Mucosa of descending colon (tissue), 3 donors: ENCODE measurements at regions not wholly inside any gene's neighbourhood (a gene's known extent, or its start where the extent isn't known, plus 50 kb on each side); places are given as distances from the start of the nearest gene placed in this dataset.
A peak's percentile ranks its signal among the peaks of the same experiment; 100 is the strongest.

Experiments used
- ATAC-seq: fragments of 200-7000 bp; cut with Tn5 transposase; one replicate; pipeline ENCODE4 v1.9.1; 2020; ENCODE audit warnings: mild to moderate bottlenecking, moderate library complexity
- DNase-seq, 3 donors: peaks; one replicate each; pipeline ENCODE4 v3.0.0-alpha.2; 2020
- H3K36me3 ChIP-seq: fragments of 200-600 bp; one replicate; pipeline ENCODE4 v1.8.0; 2021; ENCODE audit warnings: low read depth, mild to moderate bottlenecking
- H3K4me1 ChIP-seq: fragments of 200-600 bp; one replicate; pipeline ENCODE4 v1.8.0; 2021; ENCODE audit warnings: low read depth, mild to moderate bottlenecking
- H3K4me3 ChIP-seq: fragments of 200-600 bp; one replicate; pipeline ENCODE4 v1.8.0; 2021; ENCODE audit warnings: mild to moderate bottlenecking
- H3K9me3 ChIP-seq: fragments of 200-600 bp; one replicate; pipeline ENCODE4 v1.8.0; 2021; ENCODE audit warnings: mild to moderate bottlenecking
- intact Hi-C, 2 donors: fragments of 100-400 bp; cut with DNase I in 1 of 2; cut with micrococcal nuclease in 1 of 2; formaldehyde crosslinking; loops; one replicate each; pipeline versions ENCODE4 v1.11.0 to v1.11.1; 2022; cut with DNase I, micrococcal nuclease
- TF ChIP-seq, protein P1 (sequence below): fragments of 200-600 bp; IDR thresholded peaks from one replicate; pipeline ENCODE4 v1.8.0; 2022; ENCODE audit warnings: antibody characterized with exemption, mild to moderate bottlenecking
- donor health status: DM: no; HTN: no; CAD: no; lungs with moderate emphysema.
- donor health status: DM: no; HTN: no; CAD: no.
- donor health status: DM: no; HTN: yes; CAD: no.

GRCh38 chrX:17206584-17206983 lies 168.4 kb upstream of the NHS start:
- Histone ChIP-seq H3K9me3 (no peaks in the 10 kb centered on the region), H3K4me1 (no peaks in the 10 kb centered on the region), H3K36me3 (no peaks in the 10 kb centered on the region), H3K4me3 (no peak overlapping the region)
- DNase-seq, result no peak
- ATAC-seq, result no peak
- TF ChIP-seq, protein P1, sequence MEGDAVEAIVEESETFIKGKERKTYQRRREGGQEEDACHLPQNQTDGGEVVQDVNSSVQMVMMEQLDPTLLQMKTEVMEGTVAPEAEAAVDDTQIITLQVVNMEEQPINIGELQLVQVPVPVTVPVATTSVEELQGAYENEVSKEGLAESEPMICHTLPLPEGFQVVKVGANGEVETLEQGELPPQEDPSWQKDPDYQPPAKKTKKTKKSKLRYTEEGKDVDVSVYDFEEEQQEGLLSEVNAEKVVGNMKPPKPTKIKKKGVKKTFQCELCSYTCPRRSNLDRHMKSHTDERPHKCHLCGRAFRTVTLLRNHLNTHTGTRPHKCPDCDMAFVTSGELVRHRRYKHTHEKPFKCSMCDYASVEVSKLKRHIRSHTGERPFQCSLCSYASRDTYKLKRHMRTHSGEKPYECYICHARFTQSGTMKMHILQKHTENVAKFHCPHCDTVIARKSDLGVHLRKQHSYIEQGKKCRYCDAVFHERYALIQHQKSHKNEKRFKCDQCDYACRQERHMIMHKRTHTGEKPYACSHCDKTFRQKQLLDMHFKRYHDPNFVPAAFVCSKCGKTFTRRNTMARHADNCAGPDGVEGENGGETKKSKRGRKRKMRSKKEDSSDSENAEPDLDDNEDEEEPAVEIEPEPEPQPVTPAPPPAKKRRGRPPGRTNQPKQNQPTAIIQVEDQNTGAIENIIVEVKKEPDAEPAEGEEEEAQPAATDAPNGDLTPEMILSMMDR, result no peak
- intact Hi-C loops, result no loop called here

DNA sequence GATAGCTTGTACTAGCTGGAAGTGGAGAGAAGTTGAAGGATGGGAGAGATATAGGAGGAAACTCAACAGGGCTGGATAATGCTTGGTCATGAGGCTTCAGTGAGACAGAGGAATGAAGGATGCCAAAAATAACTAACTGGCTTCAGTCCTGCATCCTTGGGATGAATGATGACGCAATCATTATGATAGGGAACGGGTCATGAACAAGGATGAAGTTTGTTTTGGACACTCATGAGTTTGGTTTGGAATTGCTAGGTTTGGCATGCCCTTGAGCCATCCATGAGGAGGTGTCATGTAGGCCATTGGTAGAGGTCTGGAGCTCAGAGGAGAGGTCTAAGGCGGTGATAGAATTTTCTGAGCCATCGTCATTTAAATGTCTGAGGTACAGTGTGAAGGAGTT lies 160.0 kb upstream of the NHS start:
- TF ChIP-seq, protein P1, result no peak
- DNase-seq (no peak), ATAC-seq (no peak)
- no peaks in the 10 kb centered on the region for H3K36me3 ChIP-seq
- H3K4me3 ChIP-seq, result no peak overlapping the region
- H3K9me3 ChIP-seq, result no peaks in the 10 kb centered on the region
- intact Hi-C loops, result no loop called here
- H3K4me1 ChIP-seq, result no peaks in the 10 kb centered on the region

DNA sequence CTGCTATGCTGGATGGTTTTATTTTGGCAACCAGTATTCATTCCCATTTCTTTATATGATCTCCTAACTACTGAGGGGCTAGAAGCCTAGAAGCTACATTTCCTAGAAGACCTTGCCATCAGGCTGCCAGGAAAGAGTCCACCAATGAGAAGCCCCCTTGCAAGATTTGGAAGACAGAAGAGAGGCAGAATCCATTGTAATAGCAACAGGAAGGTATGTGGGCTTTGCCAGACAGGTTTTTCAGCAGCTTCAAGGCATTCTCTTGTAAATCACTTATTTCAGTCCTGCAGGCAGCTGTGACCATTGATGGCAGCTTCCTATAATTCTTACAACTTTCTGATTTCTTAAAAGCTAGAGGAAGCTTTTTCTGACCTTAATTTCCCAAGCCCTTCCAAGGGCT lies 148.3 kb upstream of the NHS start:
- DNase-seq, result no peak
- TF ChIP-seq, protein P1, result no peak
- no peak for ATAC-seq
- Histone ChIP-seq H3K4me3 (no peak overlapping the region), H3K4me1 (no peaks in the 10 kb centered on the region), H3K9me3 (no peaks in the 10 kb centered on the region), H3K36me3 (no peaks in the 10 kb centered on the region)
- intact Hi-C loops, result no loop called here

- no peak overlapping the region for H3K4me3 ChIP-seq
- intact Hi-C loops, result no loop called here
- no peaks in the 10 kb centered on the region for H3K4me1 ChIP-seq
- TF ChIP-seq, protein P1, result no peak
- no peaks in the 10 kb centered on the region for H3K36me3 ChIP-seq
- H3K9me3 ChIP-seq, result no peaks in the 10 kb centered on the region
- DNase-seq (no peak), ATAC-seq (no peak)
Measured at GRCh38 chrX:17237146-17237545, 137.9 kb upstream of the NHS start.

DNA sequence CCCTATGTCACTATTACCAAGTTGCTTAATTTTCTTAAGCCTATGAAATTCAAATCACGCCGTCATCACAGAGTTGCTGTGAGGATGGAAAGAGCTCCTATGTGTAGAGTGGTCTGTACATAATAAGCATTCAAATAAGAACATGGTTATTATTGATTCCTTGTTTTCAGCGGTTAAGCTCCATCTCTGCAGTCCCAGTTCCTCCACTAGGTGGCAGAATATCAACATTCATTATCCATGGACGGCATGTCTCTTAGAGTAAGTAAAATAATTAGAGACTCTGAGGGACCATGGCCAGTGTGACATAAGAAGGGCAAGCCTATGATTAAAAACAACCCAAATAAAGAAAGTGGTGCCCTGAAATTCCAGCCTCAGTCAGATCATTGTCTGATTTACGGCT lies 132.5 kb upstream of the NHS start:
- no peaks in the 10 kb centered on the region for H3K9me3 ChIP-seq
- no peak overlapping the region for H3K4me3 ChIP-seq
- no peaks in the 10 kb centered on the region for H3K4me1 ChIP-seq
- ATAC-seq, result peak; percentile 55
- intact Hi-C loops, result loop anchor here (10.0 kb wide), 2 partner anchors 132 to 442 kb away; partner anchors contain the start of gene NHS (in 1 of the 2)
- DNase-seq, result peak in 1 of 3 donors; percentile 72
- H3K36me3 ChIP-seq, result no peaks in the 10 kb centered on the region
- TF ChIP-seq, protein P1, result peak; percentile 27

GRCh38 chrX:17247144-17247543 lies 127.9 kb upstream of the NHS start:
- Histone ChIP-seq H3K9me3 (no peaks in the 10 kb centered on the region), H3K36me3 (no peaks in the 10 kb centered on the region), H3K4me3 (no peak overlapping the region), H3K4me1 (no peaks in the 10 kb centered on the region)
- TF ChIP-seq, protein P1, result no peak
- intact Hi-C loops, result loop anchor here (10.0 kb wide), 2 partner anchors 128 to 438 kb away; partner anchors contain the start of gene NHS (in 1 of the 2)
- ATAC-seq, result no peak
- DNase-seq, result no peak
